HCT116 (cell line): ENCODE measurements at regions not wholly inside any gene's neighbourhood (a gene's known extent, or its start where the extent isn't known, plus 50 kb on each side); places are given as distances from the start of the nearest gene placed in this dataset.

Experiments used
- ATAC-seq: fragments of 200-7000 bp; cut with Tn5 transposase; 2 replicates; pipeline ENCODE4 v1.9.1; 2020; ENCODE audit warnings: mild to moderate bottlenecking, moderate library complexity
- BruUV-seq: library from RNA; stranded (reverse); fragments of 400-500 nt; replicated peaks from 2 replicates; lab custom pipeline; 2021; lab: Mats Ljungman, UMichigan
- CTCF ChIA-PET: fragments of 300-600 bp; sonication (Branson Sonifier 250); formaldehyde crosslinking; loops from one replicate; lab custom pipeline; 2021; ENCODE audit warnings: antibody characterized with exemption; lab: Charles Lee
- POLR2A ChIA-PET: fragments of 300-600, 350-600 bp; sonication (Branson Sonifier 250); formaldehyde crosslinking; loops from one replicate; lab custom pipeline; 2021; ENCODE audit warnings: antibody characterized with exemption; lab: Charles Lee
- RAD21 ChIA-PET, 2 experiments: fragments of 300-600 bp; sonication (Branson Sonifier 250); formaldehyde crosslinking; loops; one replicate each; lab custom pipeline; 2023; ENCODE audit warnings: low total read pairs in 2 of 2; ENCODE audit not compliant: uncharacterized antibody in 2 of 2, unreplicated experiment in 2 of 2, low non-redundant PET in 1 of 2; lab: Charles Lee
- DNase-seq: peaks from one replicate; pipeline ENCODE4 v3.0.0-alpha.2; 2010; ENCODE audit warnings: low read depth, low spot score
- H2AFZ ChIP-seq: fragments of 200-600 bp; shearing (Covaris generic), sonication (generic); 2 replicates; pipeline ENCODE4 v1.6.1; 2017; ENCODE audit warnings: low read depth, mixed run types, mixed read lengths, antibody characterized with exemption, low read length; ENCODE audit not compliant: poor library complexity, severe bottlenecking
- H3K27ac ChIP-seq: 2 replicates; pipeline ENCODE4 v1.5.1; 2012; ENCODE audit warnings: low read depth, low read length
- H3K27me3 ChIP-seq: fragments of 200-600 bp; sonication (generic); 2 replicates; pipeline ENCODE4 v1.6.1; 2016; ENCODE audit warnings: mixed run types, low read length, mixed read lengths; ENCODE audit not compliant: insufficient read depth
- H3K36me3 ChIP-seq, 2 experiments: fragments of 200-500 bp in 1 of 2; fragments of 200-600 bp in 1 of 2; sonication (Bioruptor generic) in 1 of 2; sonication (generic) in 1 of 2; 2 replicates each; pipeline versions ENCODE4 v1.5.1 to v1.6.1; 2014 to 2016; ENCODE audit warnings: low read length in 2 of 2, inconsistent platforms in 1 of 2, mixed read lengths in 1 of 2, mixed run types in 1 of 2; ENCODE audit not compliant: insufficient read depth in 2 of 2, control insufficient read depth in 1 of 2
- H3K4me1 ChIP-seq, 2 experiments: fragments of 200-600 bp in 1 of 2; sonication (generic) in 1 of 2; 2 replicates each; pipeline versions ENCODE4 v1.5.1 to v1.6.1; 2012 to 2017; ENCODE audit warnings: low read length in 2 of 2, inconsistent platforms in 1 of 2, mild to moderate bottlenecking in 1 of 2, mixed read lengths in 1 of 2, mixed run types in 1 of 2, moderate library complexity in 1 of 2; ENCODE audit not compliant: insufficient read depth in 2 of 2, control insufficient read depth in 1 of 2
- H3K4me2 ChIP-seq: fragments of 200-600 bp; sonication (generic); 2 replicates; pipeline ENCODE4 v1.6.1; 2017; ENCODE audit warnings: mixed run types, low read length, mixed read lengths
- H3K4me3 ChIP-seq, 2 experiments: fragments of 200-600 bp in 1 of 2; sonication (generic) in 1 of 2; replicated peaks in 1 of 2; 2 replicates each; pipeline ENCODE4 v1.5.1; 2011 to 2016; ENCODE audit warnings: low read length in 2 of 2, control low read depth in 1 of 2, low read depth in 1 of 2, mild to moderate bottlenecking in 1 of 2, mixed read lengths in 1 of 2, mixed run types in 1 of 2
- H3K79me2 ChIP-seq: fragments of 200-600 bp; sonication (generic); 2 replicates; pipeline ENCODE4 v1.6.1; 2017; ENCODE audit warnings: mild to moderate bottlenecking, mixed run types, low read length, moderate library complexity, mixed read lengths; ENCODE audit not compliant: insufficient read depth
- H3K9ac ChIP-seq: fragments of 200-600 bp; sonication (generic); 2 replicates; pipeline ENCODE4 v1.6.1; 2016; ENCODE audit warnings: low read length, mixed read lengths
- H3K9me2 ChIP-seq: fragments of 200-600 bp; sonication (generic), shearing (Covaris generic); 2 replicates; pipeline ENCODE4 v1.6.1; 2017; ENCODE audit warnings: mixed run types, mild to moderate bottlenecking, moderate library complexity; ENCODE audit not compliant: insufficient read depth
- H3K9me3 ChIP-seq, 2 experiments: fragments of 200-500 bp in 1 of 2; fragments of 200-600 bp in 1 of 2; sonication (Bioruptor generic) in 1 of 2; sonication (generic) in 1 of 2; 2 replicates each; pipeline ENCODE4 v1.6.1; 2014 to 2017; ENCODE audit warnings: low read length in 2 of 2, mixed read lengths in 2 of 2, inconsistent platforms in 1 of 2, low read depth in 1 of 2, mild to moderate bottlenecking in 1 of 2, mixed run types in 1 of 2, moderate library complexity in 1 of 2; ENCODE audit not compliant: control insufficient read depth in 1 of 2, insufficient read depth in 1 of 2
- H4K20me1 ChIP-seq: fragments of 200-600 bp; sonication (generic), shearing (Covaris generic); 2 replicates; pipeline ENCODE4 v1.6.1; 2017; ENCODE audit warnings: mixed run types, mild to moderate bottlenecking, moderate library complexity; ENCODE audit not compliant: insufficient read depth
- CBX3 ChIP-seq: IDR thresholded peaks from 2 replicates; pipeline ENCODE4 v1.6.1; 2012; ENCODE audit warnings: low read depth
- CEBPB ChIP-seq: IDR thresholded peaks from 2 replicates; pipeline ENCODE4 v1.6.1; 2012; ENCODE audit warnings: low read depth
- EGR1 ChIP-seq: IDR thresholded peaks from 2 replicates; pipeline ENCODE4 v1.6.1; 2012; ENCODE audit warnings: low read depth
- ELF1 ChIP-seq: IDR thresholded peaks from 2 replicates; pipeline ENCODE4 v1.6.1; 2012; ENCODE audit warnings: low read depth, borderline replicate concordance
- EZH2 ChIP-seq: fragments of 200-600 bp; sonication (generic); IDR thresholded peaks from 2 replicates; pipeline ENCODE4 v1.6.1; 2017; ENCODE audit warnings: antibody characterized with exemption, mixed run types
- FOSL1 ChIP-seq: IDR thresholded peaks from 2 replicates; pipeline ENCODE4 v1.6.1; 2012; ENCODE audit warnings: low read depth
- JUND ChIP-seq: IDR thresholded peaks from 2 replicates; pipeline ENCODE4 v1.6.1; 2012
- POLR2A ChIP-seq: IDR thresholded peaks from 2 replicates; pipeline ENCODE4 v1.7.0; 2011; ENCODE audit warnings: borderline replicate concordance; ENCODE audit not compliant: insufficient read depth, insufficient read length; ENCODE audit errors: extremely low read depth
- POLR2AphosphoS5 ChIP-seq: IDR thresholded peaks from 2 replicates; pipeline ENCODE4 v1.6.1; 2011; ENCODE audit warnings: mild to moderate bottlenecking, low read depth, low read length, moderate library complexity
- RAD21 ChIP-seq: IDR thresholded peaks from 2 replicates; pipeline ENCODE4 v1.6.1; 2012; ENCODE audit warnings: low read depth, mild to moderate bottlenecking
- REST ChIP-seq: IDR thresholded peaks from 2 replicates; pipeline ENCODE4 v1.6.1; 2012; ENCODE audit warnings: low read depth
- SP1 ChIP-seq: IDR thresholded peaks from 2 replicates; pipeline ENCODE4 v1.6.1; 2012; ENCODE audit warnings: low read depth
- SRF ChIP-seq: IDR thresholded peaks from 2 replicates; pipeline ENCODE4 v1.6.1; 2012; ENCODE audit warnings: low read depth
- YY1 ChIP-seq: IDR thresholded peaks from 2 replicates; pipeline ENCODE4 v1.6.1; 2011; ENCODE audit warnings: low read length, low read depth, moderate library complexity, mild to moderate bottlenecking; ENCODE audit not compliant: insufficient replicate concordance; ENCODE audit errors: extremely low read depth
- ZNF274 ChIP-seq: fragments of 200-500 bp; sonication (Bioruptor generic); IDR thresholded peaks from 2 replicates; pipeline ENCODE4 v1.6.1; 2014; ENCODE audit warnings: mild to moderate bottlenecking, low read depth, low read length, inconsistent platforms
- intact Hi-C: fragments of 100-400 bp; cut with micrococcal nuclease; formaldehyde crosslinking; loops from 2 replicates; pipeline ENCODE4 v1.10.0; 2022
- TF ChIP-seq, protein P1 (sequence below): IDR thresholded peaks from 2 replicates; pipeline ENCODE4 v1.6.1; 2012
- TF ChIP-seq, protein P2 (sequence below): IDR thresholded peaks from 2 replicates; pipeline ENCODE4 v1.6.1; 2011; ENCODE audit warnings: mild to moderate bottlenecking, low read length, moderate library complexity; ENCODE audit not compliant: insufficient replicate concordance; ENCODE audit errors: extremely low read depth
- TF ChIP-seq, protein P3 (sequence below), 3 experiments: fragments of 200-600 bp in 1 of 3; sonication (generic) in 1 of 3; IDR thresholded peaks in 2 of 3; conservative IDR thresholded peaks in 1 of 3; 2 replicates each; pipeline ENCODE4 v1.5.1; 2012 to 2017; ENCODE audit warnings: low read depth in 2 of 3, low read length in 2 of 3, antibody characterized with exemption in 1 of 3, borderline replicate concordance in 1 of 3, control low read depth in 1 of 3, mild to moderate bottlenecking in 1 of 3, mixed read lengths in 1 of 3, mixed run types in 1 of 3, moderate library complexity in 1 of 3; ENCODE audit not compliant: insufficient read depth in 1 of 3

DNA sequence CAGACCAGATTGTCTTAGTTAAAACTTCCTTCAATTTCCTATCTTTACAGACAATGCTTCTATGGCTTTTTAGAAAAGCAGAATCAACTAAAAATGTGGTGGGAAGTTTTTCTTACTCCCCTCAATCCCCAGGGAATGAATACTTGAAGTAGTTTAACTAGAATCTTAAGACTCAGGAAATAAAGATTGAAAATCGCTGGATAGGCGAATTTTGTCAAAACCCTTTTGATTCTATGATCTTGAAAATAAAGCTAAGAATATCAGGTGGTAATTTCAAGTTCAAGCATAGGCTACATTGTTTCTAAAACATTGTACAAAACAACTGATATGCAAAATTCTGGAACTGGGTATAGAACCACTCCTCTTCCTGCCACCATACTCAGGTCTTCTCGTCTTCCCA is 276.5 kb upstream of the GK2 start:
- no peak overlapping the region for H3K4me3 ChIP-seq
- H3K9me3 ChIP-seq = no peaks in the 10 kb centered on the region
- no peak overlapping the region for H2AFZ ChIP-seq
- ChIA-PET POLR2A (no interaction called here), CTCF (no interaction called here), RAD21 (no interaction called here)
- H3K9me2 ChIP-seq = no peaks in the 10 kb centered on the region
- H3K36me3 ChIP-seq = no peaks in the 10 kb centered on the region
- H3K9ac ChIP-seq = no peak overlapping the region
- H3K4me2 ChIP-seq = no peak overlapping the region
- TF ChIP-seq ZNF274 (no peak), JUND (no peak), SRF (no peak), REST (no peak), YY1 (no peak), CBX3 (no peak), SP1 (no peak), RAD21 (no peak), ELF1 (no peak), FOSL1 (no peak), POLR2AphosphoS5 (no peak), EZH2 (no peak), CEBPB (no peak), POLR2A (no peak), EGR1 (no peak)
- TF ChIP-seq, protein P1, sequence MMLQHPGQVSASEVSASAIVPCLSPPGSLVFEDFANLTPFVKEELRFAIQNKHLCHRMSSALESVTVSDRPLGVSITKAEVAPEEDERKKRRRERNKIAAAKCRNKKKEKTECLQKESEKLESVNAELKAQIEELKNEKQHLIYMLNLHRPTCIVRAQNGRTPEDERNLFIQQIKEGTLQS = no peak
- TF ChIP-seq, protein P2, sequence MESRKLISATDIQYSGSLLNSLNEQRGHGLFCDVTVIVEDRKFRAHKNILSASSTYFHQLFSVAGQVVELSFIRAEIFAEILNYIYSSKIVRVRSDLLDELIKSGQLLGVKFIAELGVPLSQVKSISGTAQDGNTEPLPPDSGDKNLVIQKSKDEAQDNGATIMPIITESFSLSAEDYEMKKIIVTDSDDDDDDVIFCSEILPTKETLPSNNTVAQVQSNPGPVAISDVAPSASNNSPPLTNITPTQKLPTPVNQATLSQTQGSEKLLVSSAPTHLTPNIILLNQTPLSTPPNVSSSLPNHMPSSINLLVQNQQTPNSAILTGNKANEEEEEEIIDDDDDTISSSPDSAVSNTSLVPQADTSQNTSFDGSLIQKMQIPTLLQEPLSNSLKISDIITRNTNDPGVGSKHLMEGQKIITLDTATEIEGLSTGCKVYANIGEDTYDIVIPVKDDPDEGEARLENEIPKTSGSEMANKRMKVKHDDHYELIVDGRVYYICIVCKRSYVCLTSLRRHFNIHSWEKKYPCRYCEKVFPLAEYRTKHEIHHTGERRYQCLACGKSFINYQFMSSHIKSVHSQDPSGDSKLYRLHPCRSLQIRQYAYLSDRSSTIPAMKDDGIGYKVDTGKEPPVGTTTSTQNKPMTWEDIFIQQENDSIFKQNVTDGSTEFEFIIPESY = no peak
- TF ChIP-seq, protein P3, sequence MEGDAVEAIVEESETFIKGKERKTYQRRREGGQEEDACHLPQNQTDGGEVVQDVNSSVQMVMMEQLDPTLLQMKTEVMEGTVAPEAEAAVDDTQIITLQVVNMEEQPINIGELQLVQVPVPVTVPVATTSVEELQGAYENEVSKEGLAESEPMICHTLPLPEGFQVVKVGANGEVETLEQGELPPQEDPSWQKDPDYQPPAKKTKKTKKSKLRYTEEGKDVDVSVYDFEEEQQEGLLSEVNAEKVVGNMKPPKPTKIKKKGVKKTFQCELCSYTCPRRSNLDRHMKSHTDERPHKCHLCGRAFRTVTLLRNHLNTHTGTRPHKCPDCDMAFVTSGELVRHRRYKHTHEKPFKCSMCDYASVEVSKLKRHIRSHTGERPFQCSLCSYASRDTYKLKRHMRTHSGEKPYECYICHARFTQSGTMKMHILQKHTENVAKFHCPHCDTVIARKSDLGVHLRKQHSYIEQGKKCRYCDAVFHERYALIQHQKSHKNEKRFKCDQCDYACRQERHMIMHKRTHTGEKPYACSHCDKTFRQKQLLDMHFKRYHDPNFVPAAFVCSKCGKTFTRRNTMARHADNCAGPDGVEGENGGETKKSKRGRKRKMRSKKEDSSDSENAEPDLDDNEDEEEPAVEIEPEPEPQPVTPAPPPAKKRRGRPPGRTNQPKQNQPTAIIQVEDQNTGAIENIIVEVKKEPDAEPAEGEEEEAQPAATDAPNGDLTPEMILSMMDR (IDR thresholded peaks at IDR 0.05 in 2 of 3, conservative IDR thresholded peaks at IDR 0.05 in 1 of 3; ENCODE audit: borderline replicate concordance in 1 of 3, insufficient read depth in 1 of 3, low read depth in 2 of 3, low read length in 2 of 3) = no peak
- intact Hi-C loops = no loop called here
- no TSS peak for BruUV-seq
- DNase-seq (no peak), ATAC-seq (no peak)
- no peak overlapping the region for H3K27ac ChIP-seq
- H3K4me1 ChIP-seq = no peaks in the 10 kb centered on the region
- peaks cover 11% of the 10 kb centered on the region for H3K27me3 ChIP-seq
- no peaks in the 10 kb centered on the region for H4K20me1 ChIP-seq
- no peaks in the 10 kb centered on the region for H3K79me2 ChIP-seq
